ENCODE measurements at regions not wholly inside any gene's neighbourhood (a gene's known extent, or its start where the extent isn't known, plus 50 kb on each side); places are given as distances from the start of the nearest gene placed in this dataset.

- no peak for TF ChIP-seq EZH2 (IDR thresholded peaks at IDR 0.05)
- TF ChIP-seq POLR2AphosphoS5 (IDR thresholded peaks at IDR 0.05; ENCODE audit: borderline replicate concordance, low read depth, low read length) = no peak
- TF ChIP-seq FOXP2 (optimal IDR thresholded peaks at IDR 0.05; ENCODE audit: control extremely low read depth, extremely low read length, insufficient read depth) = no peak
These were observed 80.2 kb upstream of the PRNP start for GRCh38 chr20:4606051-4606450.
